ENCODE measurements at regions not wholly inside any gene's neighbourhood (a gene's known extent, or its start where the extent isn't known, plus 50 kb on each side); places are given as distances from the start of the nearest gene placed in this dataset.

GRCh38 chr16:88319116-88319965 lies 63.4 kb upstream of the ZNF469 start (continued):
- no peak for TF ChIP-seq SIRT6 (IDR thresholded peaks at IDR 0.05; ENCODE audit: low read length)
- TF ChIP-seq HDAC6 (IDR thresholded peaks at IDR 0.05; ENCODE audit: low read depth, low read length): no peak
- no peak for TF ChIP-seq TCF12 (IDR thresholded peaks at IDR 0.05; ENCODE audit: low read depth, low read length)
- no peak for TF ChIP-seq ZNF274 (IDR thresholded peaks at IDR 0.05; ENCODE audit: borderline replicate concordance, extremely low read depth, low read length)
- no peak for TF ChIP-seq JUN (IDR thresholded peaks at IDR 0.05; ENCODE audit: low read depth, low read length)

Measured in H1 (cell line).